Ovary (tissue), 7 donors: ENCODE measurements at regions not wholly inside any gene's neighbourhood (a gene's known extent, or its start where the extent isn't known, plus 50 kb on each side); places are given as distances from the start of the nearest gene placed in this dataset.

Experiments used
- DNase-seq, 5 donors: peaks; one replicate each; pipeline ENCODE4 v3.0.0-alpha.2; 2019 to 2020
- H3K27ac ChIP-seq, 2 donors: fragments of 200-600 bp; one replicate each; pipeline versions ENCODE4 v1.5.1 to v1.8.0; 2019 to 2022
- H3K27me3 ChIP-seq: fragments of 200-600 bp; one replicate; pipeline ENCODE4 v1.8.0; 2022
- H3K36me3 ChIP-seq: fragments of 200-600 bp; sonication (generic); one replicate; pipeline ENCODE4 v1.5.1; 2019
- H3K4me1 ChIP-seq: one replicate; pipeline ENCODE4 v1.8.1; 2013; ENCODE audit warnings: mild to moderate bottlenecking, moderate library complexity; ENCODE audit not compliant: insufficient read depth
- H3K4me3 ChIP-seq: fragments of 200-600 bp; sonication (generic); one replicate; pipeline ENCODE4 v1.5.1; 2017
- H3K9me3 ChIP-seq, 2 donors: fragments of 200-600 bp in 1 of 2; sonication (generic) in 1 of 2; one replicate each; pipeline versions ENCODE4 v1.5.1 to v1.8.1; 2013 to 2019; ENCODE audit warnings: mild to moderate bottlenecking in 1 of 2, moderate library complexity in 1 of 2
- EP300 ChIP-seq: sonication (generic); formaldehyde crosslinking; IDR thresholded peaks from one replicate; pipeline ENCODE4 v1.6.1; 2017; ENCODE audit warnings: antibody characterized with exemption
- POLR2A ChIP-seq: fragments of 450-650 bp; IDR thresholded peaks from one replicate; pipeline ENCODE4 v1.6.1; 2017; ENCODE audit warnings: antibody characterized with exemption, mild to moderate bottlenecking, moderate library complexity
- WGBS, 3 donors: extraction: QIAGEN DNeasy Blood & Tissue Kit in 1 of 3; methylation state at CpG; one replicate each; pipeline versions ENCODE4 v1.1.5 to v1.1.7; 2013 to 2017; 5-methylcytosine and 5-hydroxymethylcytosine counted together
- intact Hi-C, 4 donors: fragments of 100-400 bp; cut with DNase I; formaldehyde crosslinking; loops; one replicate each; pipeline versions ENCODE4 v1.11.0 to v1.15.1; 2022 to 2023
- TF ChIP-seq, protein P1 (sequence below), 3 donors: fragments of 450-650 bp in 2 of 3; fragments of 200-600 bp in 1 of 3; IDR thresholded peaks; one replicate each; pipeline versions ENCODE4 v1.5.1 to v1.8.0; 2016 to 2022; ENCODE audit warnings: antibody characterized with exemption in 3 of 3, mild to moderate bottlenecking in 1 of 3
- donor health status: DM: no; HTN: no; CAD: no; lungs with moderate emphysema.
- donor health status: DM: no; HTN: no; CAD: no.
- donor health status: Bipolar disorder and iron deficiency.
- donor health status: DM: no; HTN: no; CAD: no.
- donor health status: DM: yes; HTN: yes; CAD: no.

DNA sequence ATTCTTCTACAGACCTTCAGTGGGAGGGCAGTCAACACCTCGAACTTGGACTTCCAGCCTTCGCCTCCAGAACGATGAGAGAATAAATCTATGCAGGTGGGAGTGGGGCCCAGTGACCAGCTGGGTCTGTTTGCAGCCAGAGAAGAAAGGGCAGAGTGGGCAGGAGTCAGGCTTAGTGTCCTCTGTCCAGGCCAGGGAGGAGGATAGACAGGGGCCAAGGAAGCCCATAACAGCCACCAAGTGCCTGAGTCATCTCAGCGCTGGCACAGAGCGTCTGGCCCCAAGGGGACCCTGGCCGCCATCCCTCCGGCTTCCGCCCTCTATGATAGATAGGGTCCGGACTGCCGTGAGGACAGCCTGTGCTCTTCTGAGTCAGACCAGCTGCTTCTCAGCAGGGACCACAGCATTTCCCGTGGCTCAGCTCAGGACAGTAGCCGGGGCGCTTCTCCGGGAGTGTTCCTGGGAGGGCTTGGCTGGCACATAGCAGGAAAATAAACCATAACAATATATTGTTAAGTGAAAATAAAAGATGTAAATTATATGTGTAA, 133.1 kb upstream of the C1orf174 start:
- 46 to 56% (median 47%) methylated on average over 14 of the region's 14 CpGs for WGBS, 3 donors
- no peaks in the 10 kb centered on the region for H3K27me3 ChIP-seq
- TF ChIP-seq, protein P1, sequence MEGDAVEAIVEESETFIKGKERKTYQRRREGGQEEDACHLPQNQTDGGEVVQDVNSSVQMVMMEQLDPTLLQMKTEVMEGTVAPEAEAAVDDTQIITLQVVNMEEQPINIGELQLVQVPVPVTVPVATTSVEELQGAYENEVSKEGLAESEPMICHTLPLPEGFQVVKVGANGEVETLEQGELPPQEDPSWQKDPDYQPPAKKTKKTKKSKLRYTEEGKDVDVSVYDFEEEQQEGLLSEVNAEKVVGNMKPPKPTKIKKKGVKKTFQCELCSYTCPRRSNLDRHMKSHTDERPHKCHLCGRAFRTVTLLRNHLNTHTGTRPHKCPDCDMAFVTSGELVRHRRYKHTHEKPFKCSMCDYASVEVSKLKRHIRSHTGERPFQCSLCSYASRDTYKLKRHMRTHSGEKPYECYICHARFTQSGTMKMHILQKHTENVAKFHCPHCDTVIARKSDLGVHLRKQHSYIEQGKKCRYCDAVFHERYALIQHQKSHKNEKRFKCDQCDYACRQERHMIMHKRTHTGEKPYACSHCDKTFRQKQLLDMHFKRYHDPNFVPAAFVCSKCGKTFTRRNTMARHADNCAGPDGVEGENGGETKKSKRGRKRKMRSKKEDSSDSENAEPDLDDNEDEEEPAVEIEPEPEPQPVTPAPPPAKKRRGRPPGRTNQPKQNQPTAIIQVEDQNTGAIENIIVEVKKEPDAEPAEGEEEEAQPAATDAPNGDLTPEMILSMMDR (IDR thresholded peaks at IDR 0.05): no peak
- TF ChIP-seq POLR2A: no peak
- TF ChIP-seq EP300: no peak
- intact Hi-C loops: no loop called here
- no peaks in the 10 kb centered on the region for H3K9me3 ChIP-seq
- DNase-seq: no peak
- no peaks in the 10 kb centered on the region for H3K36me3 ChIP-seq
- no peaks in the 10 kb centered on the region for H3K4me1 ChIP-seq
- no peak overlapping the region for H3K27ac ChIP-seq
- no peak overlapping the region for H3K4me3 ChIP-seq

DNA sequence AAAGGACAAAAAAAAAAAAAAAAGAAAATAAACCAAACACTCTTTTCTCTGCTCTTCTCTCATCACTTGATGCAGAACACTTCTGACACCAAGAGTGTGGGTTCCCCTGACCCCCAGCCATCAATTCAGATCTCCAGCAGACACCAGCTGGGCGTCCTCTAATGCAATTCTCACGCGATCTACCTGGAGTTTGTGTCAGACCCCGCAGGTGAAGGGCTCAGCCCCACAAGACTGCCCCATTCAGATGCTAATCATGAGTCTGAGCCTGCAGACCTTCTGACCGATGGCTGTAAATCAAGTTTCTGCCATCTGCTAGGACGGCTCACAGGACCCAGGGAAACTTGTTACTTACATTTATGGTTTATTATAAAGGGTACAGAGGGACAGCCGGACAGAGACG, 133.6 kb upstream of the C1orf174 start:
- no peak for TF ChIP-seq POLR2A
- TF ChIP-seq, protein P1 (IDR thresholded peaks at IDR 0.05): no peak
- no peak for TF ChIP-seq EP300
- Histone ChIP-seq H3K27ac (no peak overlapping the region), H3K4me1 (no peaks in the 10 kb centered on the region), H3K36me3 (no peaks in the 10 kb centered on the region), H3K9me3 (no peaks in the 10 kb centered on the region), H3K27me3 (no peaks in the 10 kb centered on the region), H3K4me3 (no peak overlapping the region)
- DNase-seq: no peak
- intact Hi-C loops: no loop called here
- 42 to 45% (median 44%) methylated on average over 8 of the region's 8 CpGs for WGBS, 3 donors

DNA sequence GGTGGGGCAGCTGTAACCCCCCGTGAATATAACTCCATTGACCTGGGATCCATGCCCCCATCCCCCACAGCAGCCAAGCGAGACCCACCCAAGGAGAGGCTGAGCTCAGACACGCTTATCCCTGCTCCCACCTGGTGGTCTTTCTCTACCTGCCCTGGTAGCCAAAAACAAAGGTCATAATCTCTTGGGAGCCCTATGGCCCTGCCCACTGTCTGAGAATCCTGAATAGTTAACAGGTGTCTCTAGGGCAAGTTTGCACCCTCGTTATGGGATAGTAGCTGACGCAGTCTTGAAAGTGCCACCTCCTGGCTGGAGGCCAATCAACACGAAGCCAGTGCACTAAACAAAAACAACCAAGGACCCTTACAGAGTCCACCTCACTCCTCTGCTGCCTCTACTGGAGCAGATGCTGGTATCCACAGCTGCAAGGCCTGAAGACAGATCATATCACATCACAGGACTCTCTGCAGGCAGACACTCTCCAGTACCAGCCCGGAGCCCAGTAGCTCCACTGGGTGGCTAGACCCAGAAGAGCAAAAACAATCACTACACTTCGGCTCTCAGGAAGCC, 134.3 kb upstream of the C1orf174 start:
- H3K36me3 ChIP-seq: no peaks in the 10 kb centered on the region
- 64 to 68% (median 64%) methylated on average over 8 of the region's 8 CpGs for WGBS, 3 donors
- DNase-seq: no peak
- H3K9me3 ChIP-seq: no peaks in the 10 kb centered on the region
- no peak overlapping the region for H3K27ac ChIP-seq
- no peaks in the 10 kb centered on the region for H3K27me3 ChIP-seq
- TF ChIP-seq, protein P1 (IDR thresholded peaks at IDR 0.05): no peak
- TF ChIP-seq EP300 (no peak), POLR2A (no peak)
- H3K4me1 ChIP-seq: no peaks in the 10 kb centered on the region
- intact Hi-C loops: no loop called here
- H3K4me3 ChIP-seq: no peak overlapping the region

GRCh38 chr1:4044967-4045366, 144.9 kb upstream of the C1orf174 start:
- intact Hi-C loops: no loop called here
- TF ChIP-seq EP300: no peak
- TF ChIP-seq, protein P1 (IDR thresholded peaks at IDR 0.05): no peak

More at GRCh38 chr1:4044967-4045366, 144.9 kb upstream of the C1orf174 start:
- no peak for DNase-seq
- H3K4me3 ChIP-seq: no peak overlapping the region
- no peaks in the 10 kb centered on the region for H3K36me3 ChIP-seq
- 63 to 79% (median 68%) methylated on average over 5 of the region's 5 CpGs for WGBS, 3 donors
- no peaks in the 10 kb centered on the region for H3K27me3 ChIP-seq
- no peaks in the 10 kb centered on the region for H3K9me3 ChIP-seq
- no peak overlapping the region for H3K27ac ChIP-seq
- no peaks in the 10 kb centered on the region for H3K4me1 ChIP-seq
